ENCODE measurements at regions not wholly inside any gene's neighbourhood (a gene's known extent, or its start where the extent isn't known, plus 50 kb on each side); places are given as distances from the start of the nearest gene placed in this dataset.

DNA sequence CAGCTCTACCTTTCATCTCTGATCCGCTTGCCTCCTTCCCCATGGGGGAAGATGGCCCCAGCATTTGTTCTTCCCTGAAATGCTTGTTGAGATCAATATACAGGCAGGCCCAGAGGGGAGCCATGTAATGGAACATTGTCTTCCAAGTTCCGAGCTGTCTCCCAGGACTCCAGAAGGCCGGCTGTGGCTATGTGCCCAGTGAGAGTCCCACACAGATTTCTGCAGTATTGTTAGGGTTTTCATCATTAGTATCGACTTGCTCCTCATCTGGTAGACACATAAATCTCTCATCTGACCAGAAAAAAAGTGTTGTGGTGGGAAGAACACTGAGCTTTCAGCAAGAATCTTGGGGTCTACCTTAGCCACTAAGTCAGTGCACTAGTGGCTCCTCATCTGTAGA is 163.4 kb downstream of the TRIM29 start:
- TF ChIP-seq, protein P1, sequence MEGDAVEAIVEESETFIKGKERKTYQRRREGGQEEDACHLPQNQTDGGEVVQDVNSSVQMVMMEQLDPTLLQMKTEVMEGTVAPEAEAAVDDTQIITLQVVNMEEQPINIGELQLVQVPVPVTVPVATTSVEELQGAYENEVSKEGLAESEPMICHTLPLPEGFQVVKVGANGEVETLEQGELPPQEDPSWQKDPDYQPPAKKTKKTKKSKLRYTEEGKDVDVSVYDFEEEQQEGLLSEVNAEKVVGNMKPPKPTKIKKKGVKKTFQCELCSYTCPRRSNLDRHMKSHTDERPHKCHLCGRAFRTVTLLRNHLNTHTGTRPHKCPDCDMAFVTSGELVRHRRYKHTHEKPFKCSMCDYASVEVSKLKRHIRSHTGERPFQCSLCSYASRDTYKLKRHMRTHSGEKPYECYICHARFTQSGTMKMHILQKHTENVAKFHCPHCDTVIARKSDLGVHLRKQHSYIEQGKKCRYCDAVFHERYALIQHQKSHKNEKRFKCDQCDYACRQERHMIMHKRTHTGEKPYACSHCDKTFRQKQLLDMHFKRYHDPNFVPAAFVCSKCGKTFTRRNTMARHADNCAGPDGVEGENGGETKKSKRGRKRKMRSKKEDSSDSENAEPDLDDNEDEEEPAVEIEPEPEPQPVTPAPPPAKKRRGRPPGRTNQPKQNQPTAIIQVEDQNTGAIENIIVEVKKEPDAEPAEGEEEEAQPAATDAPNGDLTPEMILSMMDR (IDR thresholded peaks at IDR 0.05; ENCODE audit: control extremely low read depth, extremely low read depth, low read depth, missing control alignments), result no peak
- ChIA-PET POLR2A (no interaction called here), CTCF (no interaction called here)
- DNase-seq (ENCODE audit: extremely low spot score), result no peak

DNA sequence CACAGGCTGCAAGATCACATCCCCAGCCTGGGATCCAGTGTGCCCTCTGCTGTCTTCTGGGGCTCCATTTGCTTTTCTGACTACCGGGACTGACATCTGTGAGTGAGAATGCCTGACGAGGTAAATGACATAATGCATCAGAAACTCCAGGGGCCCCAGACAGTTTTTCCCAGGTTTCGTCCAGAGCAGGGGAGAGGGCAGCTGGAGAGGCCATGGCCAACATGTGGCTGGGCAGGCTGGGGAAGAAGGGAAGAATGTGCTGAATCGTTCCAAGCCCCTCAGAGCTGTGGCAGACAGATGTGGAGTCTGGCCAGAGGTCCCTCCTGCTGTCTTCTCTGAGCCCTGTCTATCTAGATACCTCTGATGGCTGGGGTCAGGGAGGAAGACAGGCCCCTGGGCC is 163.9 kb downstream of the TRIM29 start:
- TF ChIP-seq, protein P1 (IDR thresholded peaks at IDR 0.05; ENCODE audit: control extremely low read depth, extremely low read depth, low read depth, missing control alignments), result no peak
- DNase-seq (ENCODE audit: extremely low spot score), result no peak
- ChIA-PET CTCF (no interaction called here), POLR2A (no interaction called here)

DNA sequence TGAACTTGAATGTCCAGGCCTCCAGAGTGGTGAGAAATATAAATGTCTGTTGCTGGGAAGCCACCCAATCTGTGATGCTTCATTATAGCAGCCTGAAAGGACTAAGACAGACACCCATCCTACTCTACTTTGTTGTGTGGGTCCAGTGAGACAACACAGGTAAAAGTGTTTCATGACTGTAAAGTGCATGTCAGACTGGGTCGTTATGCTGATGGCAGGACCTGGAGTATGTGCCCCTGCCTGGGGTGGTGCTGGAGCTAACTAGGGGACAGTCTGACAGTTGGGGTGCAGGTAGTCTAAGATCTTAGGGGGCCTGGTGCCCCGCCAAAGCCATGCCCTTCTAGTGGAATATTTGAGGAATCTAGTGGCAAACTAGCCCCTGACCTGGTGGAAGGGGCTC is 165.6 kb downstream of the TRIM29 start:
- POLR2A ChIA-PET, result no interaction called here
- DNase-seq (ENCODE audit: extremely low spot score), result no peak
- CTCF ChIA-PET, result no interaction called here
- TF ChIP-seq, protein P1 (IDR thresholded peaks at IDR 0.05; ENCODE audit: control extremely low read depth, extremely low read depth, low read depth, missing control alignments), result no peak

DNA sequence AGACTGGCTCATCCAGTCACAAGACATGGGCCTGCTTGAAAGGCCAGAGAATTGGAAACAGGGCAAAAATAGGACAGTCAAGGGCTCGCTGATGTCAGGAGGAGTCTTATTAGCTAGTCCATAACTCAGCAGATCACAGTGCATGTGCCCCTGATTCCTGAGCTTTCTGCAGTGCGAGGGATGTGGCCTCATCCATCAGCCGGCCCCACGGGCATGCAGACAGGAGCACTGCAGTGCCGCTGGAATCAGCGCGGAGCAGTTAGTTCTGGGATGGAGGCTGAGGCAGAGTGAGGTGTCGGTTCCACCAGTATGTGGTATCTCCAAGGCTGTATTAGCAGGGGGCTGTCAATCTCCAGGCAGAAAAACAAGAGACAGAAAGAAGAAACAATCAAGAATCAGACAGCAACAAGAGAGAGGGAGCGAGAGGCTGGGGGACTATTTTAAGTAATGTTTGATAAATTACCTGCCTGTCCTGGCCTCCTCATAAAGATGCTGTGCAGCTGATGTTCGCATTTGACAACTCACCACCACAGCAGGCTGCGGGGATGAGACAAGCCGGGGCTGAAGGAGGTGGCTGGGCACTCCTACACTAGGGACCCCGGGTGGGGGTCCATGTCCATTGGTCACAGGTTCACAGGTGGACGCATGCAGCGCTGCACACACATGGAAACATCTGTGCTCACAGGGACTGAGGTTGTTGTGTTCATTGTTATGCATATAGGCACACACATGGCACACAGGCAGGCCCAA is 167.2 kb downstream of the TRIM29 start:
- DNase-seq (ENCODE audit: extremely low spot score), result no peak
- POLR2A ChIA-PET, result no interaction called here
- CTCF ChIA-PET, result no interaction called here
- TF ChIP-seq, protein P1 (IDR thresholded peaks at IDR 0.05; ENCODE audit: control extremely low read depth, extremely low read depth, low read depth, missing control alignments), result no peak

DNA sequence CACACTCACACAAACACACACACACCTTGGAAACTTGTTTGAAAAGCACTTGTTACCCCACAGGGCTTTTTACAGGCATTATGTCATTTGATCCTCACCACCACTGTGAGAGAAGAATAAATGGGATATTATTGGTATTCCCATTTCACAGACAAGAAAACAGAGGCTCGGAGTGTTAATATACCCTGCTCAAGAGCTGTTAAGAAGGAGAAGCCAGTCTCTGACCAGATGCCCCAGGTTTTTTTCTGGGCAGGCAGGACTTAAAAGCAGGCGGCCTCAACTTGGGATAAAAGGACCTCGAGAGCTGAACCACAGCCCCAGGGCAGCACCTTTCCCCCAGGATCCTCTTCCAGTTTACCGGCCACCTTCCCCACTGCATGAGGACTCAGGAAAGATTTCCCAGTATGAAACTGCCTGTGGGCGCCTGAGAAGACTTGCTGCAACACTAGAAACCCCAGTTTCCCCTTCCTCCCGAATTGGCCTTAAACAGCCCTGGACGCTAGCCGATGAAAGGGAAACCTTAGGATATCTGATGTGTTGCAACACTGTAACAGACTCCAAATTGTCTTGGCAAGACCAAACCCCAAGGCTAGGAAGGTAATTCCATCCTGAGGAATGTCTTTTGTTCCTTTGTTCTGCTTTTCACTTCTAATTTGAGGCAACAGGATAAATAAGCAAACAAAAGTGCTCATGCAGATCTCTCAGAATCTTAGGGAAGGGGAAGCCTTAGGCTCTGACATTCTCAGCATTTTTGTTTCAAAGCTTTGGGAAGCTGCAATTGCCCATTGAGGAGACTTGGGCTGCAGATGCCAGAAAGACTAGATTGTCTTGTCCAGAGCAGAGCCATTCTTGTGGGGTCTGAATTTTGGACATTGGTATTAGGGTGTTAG is 173.5 kb downstream of the TRIM29 start:
- no peak for DNase-seq (ENCODE audit: extremely low spot score)
- ChIA-PET CTCF (no interaction called here), POLR2A (no interaction called here)
- TF ChIP-seq, protein P1 (IDR thresholded peaks at IDR 0.05; ENCODE audit: control extremely low read depth, extremely low read depth, low read depth, missing control alignments), result no peak

DNA sequence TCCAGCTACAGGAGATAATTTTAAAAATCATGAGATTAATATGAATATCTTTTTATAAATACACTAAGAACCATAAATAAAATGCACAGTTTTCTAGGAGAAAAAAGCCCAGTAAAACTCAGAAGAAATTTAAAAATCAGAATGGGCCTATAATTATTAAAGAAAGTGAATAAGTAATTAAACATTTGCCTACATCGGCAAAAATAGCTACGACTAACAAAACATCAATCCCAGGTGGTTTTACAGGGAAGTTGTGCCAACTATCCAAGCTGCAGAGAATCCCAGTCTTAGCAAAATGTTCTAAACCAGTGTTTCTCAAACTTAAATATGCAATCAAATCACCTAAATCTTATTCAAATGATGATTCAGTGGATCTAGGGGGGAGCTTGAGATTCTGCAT is 180.0 kb downstream of the TRIM29 start:
- ChIA-PET CTCF (no interaction called here), POLR2A (no interaction called here)
- DNase-seq (ENCODE audit: extremely low spot score), result no peak
- TF ChIP-seq, protein P1 (IDR thresholded peaks at IDR 0.05; ENCODE audit: control extremely low read depth, extremely low read depth, low read depth, missing control alignments), result no peak
